PC-3 (cell line): ENCODE measurements at regions not wholly inside any gene's neighbourhood (a gene's known extent, or its start where the extent isn't known, plus 50 kb on each side); places are given as distances from the start of the nearest gene placed in this dataset.

ENCODE experiments used
- ATAC-seq: fragments of 200-7000 bp; cut with Tn5 transposase; 2 replicates; pipeline ENCODE4 v1.9.1; 2020; ENCODE audit warnings: mild to moderate bottlenecking, moderate library complexity
- BruUV-seq: library from RNA; stranded (reverse); fragments of 400-500 nt; replicated peaks from 2 replicates; lab custom pipeline; 2021; lab: Mats Ljungman, UMichigan
- CTCF ChIA-PET: fragments of 300-600 bp; sonication (Branson Sonifier 250); formaldehyde crosslinking; loops from one replicate; lab custom pipeline; 2022; ENCODE audit warnings: antibody characterized with exemption; lab: Charles Lee
- POLR2A ChIA-PET: fragments of 300-600 bp; sonication (Branson Sonifier 250); formaldehyde crosslinking; loops from one replicate; lab custom pipeline; 2022; ENCODE audit warnings: antibody characterized with exemption; ENCODE audit not compliant: unreplicated experiment; lab: Charles Lee
- DNase-seq: peaks from one replicate; pipeline ENCODE4 v3.0.0-alpha.2; 2015
- H2AFZ ChIP-seq: fragments of 300-600 bp; sonication (generic); 2 replicates; pipeline ENCODE4 v1.6.0; 2016; ENCODE audit warnings: antibody characterized with exemption, low read length
- H3F3A ChIP-seq: fragments of 300-600 bp; sonication (generic); one replicate; pipeline ENCODE4 v1.6.0; 2017; ENCODE audit warnings: antibody characterized with exemption, low read length, control low read depth, mild to moderate bottlenecking; ENCODE audit not compliant: unreplicated experiment
- H3K27ac ChIP-seq: fragments of 300-600 bp; sonication (generic); 2 replicates; pipeline ENCODE4 v1.5.1; 2016; ENCODE audit warnings: mild to moderate bottlenecking, low read length
- H3K27me3 ChIP-seq: fragments of 300-600 bp; sonication (generic); 2 replicates; pipeline ENCODE4 v1.6.1; 2016; ENCODE audit warnings: low read length, mixed read lengths
- H3K36me3 ChIP-seq: fragments of 300-600 bp; sonication (generic); 2 replicates; pipeline ENCODE4 v1.6.1; 2016; ENCODE audit warnings: low read depth, mixed run types, low read length, mixed read lengths
- H3K4me1 ChIP-seq: fragments of 300-600 bp; sonication (generic); 2 replicates; pipeline ENCODE4 v1.5.1; 2016; ENCODE audit warnings: low read length; ENCODE audit not compliant: insufficient read depth
- H3K4me2 ChIP-seq: fragments of 300-600 bp; sonication (generic); 2 replicates; pipeline ENCODE4 v1.6.0; 2016; ENCODE audit warnings: low read length
- H3K4me3 ChIP-seq: fragments of 300-600 bp; sonication (generic); 2 replicates; pipeline ENCODE4 v1.5.1; 2016; ENCODE audit warnings: mild to moderate bottlenecking, low read length, mixed read lengths
- H3K79me2 ChIP-seq: fragments of 300-600 bp; sonication (generic); 2 replicates; pipeline ENCODE4 v1.6.1; 2017; ENCODE audit warnings: low read length, mixed read lengths
- H3K9ac ChIP-seq: fragments of 300-600 bp; sonication (generic); 2 replicates; pipeline ENCODE4 v1.6.0; 2016; ENCODE audit warnings: mild to moderate bottlenecking, low read length
- H3K9me2 ChIP-seq: fragments of 300-600 bp; sonication (generic); replicated peaks from 2 replicates; pipeline ENCODE4 v1.6.1; 2016; ENCODE audit warnings: mixed run types, low read length, mixed read lengths
- H3K9me3 ChIP-seq: fragments of 300-600 bp; sonication (generic); 2 replicates; pipeline ENCODE4 v1.6.1; 2016; ENCODE audit warnings: low read length, mixed read lengths
- H4K20me1 ChIP-seq: fragments of 300-600 bp; sonication (generic); 2 replicates; pipeline ENCODE4 v1.6.1; 2016; ENCODE audit warnings: low read length, mixed read lengths
- CTCF ChIP-seq: fragments of 300-600 bp; sonication (generic); conservative IDR thresholded peaks from 2 replicates; pipeline ENCODE4 v1.5.1; 2017; ENCODE audit warnings: antibody characterized with exemption, low read depth, mild to moderate bottlenecking, low read length
- EZH2 ChIP-seq: fragments of 300-600 bp; sonication (generic); IDR thresholded peaks from one replicate; pipeline ENCODE4 v1.6.1; 2017; ENCODE audit warnings: antibody characterized with exemption, mild to moderate bottlenecking, low read length; ENCODE audit not compliant: unreplicated experiment
- EZH2phosphoT487 ChIP-seq: fragments of 300-600 bp; sonication (generic); IDR thresholded peaks from 2 replicates; pipeline ENCODE4 v1.6.1; 2018; ENCODE audit warnings: mild to moderate bottlenecking, antibody characterized with exemption, low read length, borderline replicate concordance
- intact Hi-C: fragments of 100-400 bp; cut with micrococcal nuclease; formaldehyde crosslinking; loops from 2 replicates; pipeline ENCODE4 v1.9.0; 2023

- TF ChIP-seq EZH2 (no peak), CTCF (no peak), EZH2phosphoT487 (no peak)
- CTCF ChIA-PET, result no interaction called here
Observed at GRCh38 chr2:71860381-71860926, 287.2 kb downstream of the CYP26B1 start.

GRCh38 chr2:71859211-71859847 lies 288.3 kb downstream of the CYP26B1 start:
- Histone ChIP-seq H2AFZ (no peak overlapping the region), H3K79me2 (no peaks in the 10 kb centered on the region), H3K4me3 (no peak overlapping the region), H3K9ac (no peak overlapping the region), H3F3A (no peaks in the 10 kb centered on the region), H3K36me3 (no peaks in the 10 kb centered on the region), H4K20me1 (no peaks in the 10 kb centered on the region), H3K4me2 (no peak overlapping the region), H3K27me3 (peaks cover 5% of the 10 kb centered on the region; the same call in 1 of the 2 replicates), H3K9me2 (no peaks in the 10 kb centered on the region), H3K4me1 (peaks cover 14% of the 10 kb centered on the region), H3K9me3 (no peaks in the 10 kb centered on the region), H3K27ac (no peak overlapping the region)
- no TSS peak for BruUV-seq
- DNase-seq (no peak), ATAC-seq (no peak)
- POLR2A ChIA-PET, result no interaction called here
- TF ChIP-seq EZH2 (no peak), EZH2phosphoT487 (no peak), CTCF (no peak)
- CTCF ChIA-PET, result no interaction called here
- intact Hi-C loops, result no loop called here

More at GRCh38 chr2:71860381-71860926, 287.2 kb downstream of the CYP26B1 start:
- Histone ChIP-seq H3K27ac (no peak overlapping the region), H3K36me3 (no peaks in the 10 kb centered on the region), H3K9me3 (no peaks in the 10 kb centered on the region), H3K4me1 (peaks cover 22% of the 10 kb centered on the region), H2AFZ (no peak overlapping the region), H3K9me2 (no peaks in the 10 kb centered on the region), H3K9ac (no peak overlapping the region), H3K27me3 (no peaks in the 10 kb centered on the region), H3K4me2 (no peak overlapping the region), H3K4me3 (no peak overlapping the region), H3K79me2 (no peaks in the 10 kb centered on the region), H3F3A (no peaks in the 10 kb centered on the region), H4K20me1 (no peaks in the 10 kb centered on the region)
- POLR2A ChIA-PET, result no interaction called here
- no TSS peak for BruUV-seq
- no peak for DNase-seq
- no peak for ATAC-seq
- intact Hi-C loops, result no loop called here

GRCh38 chr2:71858071-71858470 lies 289.6 kb downstream of the CYP26B1 start:
- BruUV-seq, result no TSS peak
- DNase-seq (no peak), ATAC-seq (no peak)
- Histone ChIP-seq H3K9ac (no peak overlapping the region), H3K4me1 (peaks cover 8% of the 10 kb centered on the region), H2AFZ (no peak overlapping the region), H4K20me1 (no peaks in the 10 kb centered on the region), H3K36me3 (no peaks in the 10 kb centered on the region), H3K27ac (no peak overlapping the region), H3F3A (no peaks in the 10 kb centered on the region), H3K9me2 (no peaks in the 10 kb centered on the region), H3K4me3 (no peak overlapping the region), H3K4me2 (no peak overlapping the region), H3K79me2 (no peaks in the 10 kb centered on the region), H3K27me3 (peaks cover 7% of the 10 kb centered on the region; the same call in 1 of the 2 replicates), H3K9me3 (no peaks in the 10 kb centered on the region)
- TF ChIP-seq EZH2 (no peak), CTCF (no peak), EZH2phosphoT487 (no peak)
- intact Hi-C loops, result no loop called here
- ChIA-PET CTCF (no interaction called here), POLR2A (no interaction called here)
